ENCODE measurements at regions not wholly inside any gene's neighbourhood (a gene's known extent, or its start where the extent isn't known, plus 50 kb on each side); places are given as distances from the start of the nearest gene placed in this dataset.

DNA sequence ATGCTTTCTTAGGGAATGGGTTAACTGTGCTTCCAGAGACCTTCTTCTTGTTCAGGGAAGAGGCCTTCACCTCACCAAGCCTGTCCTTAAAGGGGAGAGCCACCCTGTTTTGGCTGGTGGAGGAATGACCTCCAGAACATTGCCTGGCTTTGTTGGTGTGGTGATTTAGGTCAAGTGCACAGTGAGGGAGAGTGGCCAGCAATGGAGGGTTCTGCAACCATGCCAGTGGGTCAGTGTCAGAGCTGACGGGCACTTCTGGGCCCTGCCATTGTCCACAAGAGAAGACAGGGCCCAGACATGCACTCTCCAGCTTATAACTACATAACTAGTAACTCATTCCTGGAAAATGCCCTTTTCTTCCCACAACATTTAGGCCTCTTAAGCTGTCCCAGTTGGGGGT lies 238.5 kb upstream of the AKR1E2 start:
- TF ChIP-seq EZH2 (IDR thresholded peaks at IDR 0.05; ENCODE audit: insufficient read depth, poor library complexity, severe bottlenecking) (no peak), EZH2phosphoT487 (IDR thresholded peaks at IDR 0.05; ENCODE audit: insufficient read depth, low read depth) (no peak)
